ENCODE measurements at regions not wholly inside any gene's neighbourhood (a gene's known extent, or its start where the extent isn't known, plus 50 kb on each side); places are given as distances from the start of the nearest gene placed in this dataset.
A peak's percentile ranks its signal among the peaks of the same experiment; 100 is the strongest.
"Not testable (repeated sequence)": the region's sequence is repeated elsewhere in the genome, so short reads cannot be mapped to it uniquely, and the experiment has no call there.

DNA sequence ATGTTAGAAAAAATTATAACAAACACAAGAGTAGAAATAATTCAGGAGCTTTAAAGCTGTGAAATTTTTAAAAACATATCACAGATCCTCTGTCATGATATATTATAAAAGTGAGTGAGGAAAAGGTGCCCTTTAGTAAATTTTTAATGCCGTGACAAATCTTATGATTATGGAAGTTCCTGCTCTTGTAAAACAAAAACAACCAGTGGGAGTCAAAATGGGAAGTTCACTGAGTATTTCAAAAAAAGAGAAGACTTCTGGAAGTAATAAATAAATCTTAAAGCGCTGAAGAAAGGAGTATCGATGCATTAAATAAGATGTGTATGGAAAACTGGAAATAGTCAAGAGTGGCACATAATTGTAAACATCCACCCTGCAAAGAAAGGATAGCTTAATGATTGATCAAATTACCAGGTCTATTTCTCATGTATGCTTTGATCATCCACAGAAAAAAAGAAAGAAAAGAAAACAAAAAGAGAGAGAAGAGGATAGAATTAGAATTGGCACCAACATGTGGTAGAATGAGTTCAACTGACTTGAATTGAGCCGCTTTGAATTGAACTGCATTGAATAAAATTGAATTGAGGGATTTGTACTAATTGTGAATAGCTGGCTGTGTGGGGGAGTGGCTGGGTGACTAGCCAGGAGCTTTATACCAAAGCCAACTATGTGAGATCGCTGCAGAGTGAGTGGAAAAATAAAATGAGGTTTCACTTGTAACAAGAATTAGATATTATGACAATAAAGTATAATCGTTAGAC lies 647.6 kb upstream of the SPRY2 start:
- no peak for DNase-seq (ENCODE audit: low spot score)
- intact Hi-C loops (cut with DNase I) = no loop called here

DNA sequence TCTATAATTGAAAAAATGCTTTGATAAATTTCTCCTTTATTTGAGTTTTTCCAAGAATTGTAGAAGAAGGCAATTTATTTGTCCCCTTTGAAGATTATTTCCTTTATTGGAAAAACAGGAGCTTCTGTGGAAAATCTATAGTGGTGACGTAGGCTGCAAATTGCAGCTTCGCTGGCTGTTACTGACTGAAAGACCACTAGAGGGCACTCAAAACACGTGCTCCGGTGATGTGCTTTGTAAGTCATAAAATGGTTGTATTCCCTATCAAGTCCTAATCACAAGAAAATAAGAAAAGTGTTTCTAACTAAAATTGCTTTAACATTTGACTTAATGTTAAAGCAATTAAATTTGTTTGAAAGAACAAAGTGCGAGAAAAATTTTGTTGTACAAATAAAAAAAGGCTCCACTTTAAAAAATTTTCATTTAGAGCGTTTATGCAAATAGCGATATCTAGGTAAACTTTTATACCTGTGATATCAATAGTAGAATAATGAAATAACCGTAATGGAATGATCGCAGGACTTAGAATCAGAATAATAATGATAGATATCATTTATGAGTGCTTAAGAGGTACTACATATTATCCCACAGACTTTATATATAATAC lies 638.2 kb upstream of the SPRY2 start:
- DNase-seq (ENCODE audit: low spot score) = peak; percentile 61
- intact Hi-C loops (cut with DNase I) = no loop called here

- intact Hi-C loops (cut with DNase I) = no loop called here
Measured at GRCh38 chr13:80977168-80977567, 636.2 kb upstream of the SPRY2 start.

DNA sequence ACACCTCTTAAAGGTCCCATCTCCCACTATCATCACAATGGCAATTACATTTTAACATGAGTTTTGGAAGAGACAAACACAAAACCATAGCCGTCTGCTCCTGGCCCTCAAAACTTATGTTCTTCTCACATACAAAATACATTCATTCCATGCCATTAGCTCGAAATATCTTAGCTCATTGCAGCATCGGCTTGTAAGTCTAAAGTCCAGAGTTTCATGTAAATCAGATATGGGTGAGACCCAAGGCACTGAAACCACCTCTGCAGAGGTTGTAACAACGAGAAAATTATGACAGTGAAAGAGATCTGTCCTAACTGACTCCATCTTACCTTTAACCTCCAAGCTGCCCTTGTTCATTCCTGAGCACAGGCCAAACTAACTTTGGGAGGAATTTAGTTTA lies 635.0 kb upstream of the SPRY2 start:
- intact Hi-C loops (cut with DNase I) = no loop called here
- no peak for DNase-seq (ENCODE audit: low spot score)

More at GRCh38 chr13:80977168-80977567, 636.2 kb upstream of the SPRY2 start:
- DNase-seq (ENCODE audit: low spot score) = no peak

- no peak for DNase-seq (ENCODE audit: low spot score)
- intact Hi-C loops (cut with DNase I) = no loop called here
Measured at GRCh38 chr13:80973721-80974120, 632.8 kb upstream of the SPRY2 start.

DNA sequence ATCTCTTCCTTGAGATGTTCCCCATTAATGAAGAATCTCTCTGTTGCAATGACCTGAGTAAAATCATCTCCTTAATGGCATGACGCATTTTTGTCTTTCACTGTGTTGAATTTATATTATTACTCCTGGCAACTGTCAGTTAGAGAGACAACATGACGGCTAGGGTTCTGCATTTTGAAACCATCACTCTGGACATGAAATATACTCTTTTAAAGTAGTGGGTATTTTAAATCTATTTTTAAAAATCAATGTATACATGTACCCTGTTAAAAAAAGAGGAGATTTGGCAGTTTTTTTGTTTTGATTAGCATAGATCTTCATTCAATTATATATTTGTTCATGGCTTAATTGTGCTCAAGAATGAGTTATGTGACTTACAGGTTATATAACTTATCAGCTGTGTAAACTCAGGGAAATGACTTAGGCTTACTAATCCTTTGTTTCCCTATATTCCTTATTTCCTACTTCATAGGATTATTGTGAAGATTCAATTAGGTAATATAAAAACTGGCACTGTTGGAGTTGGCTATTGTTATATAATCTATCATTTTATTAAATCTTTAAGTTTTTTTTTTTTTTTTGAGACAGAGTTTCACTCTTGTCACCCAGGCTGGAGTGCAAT lies 632.0 kb upstream of the SPRY2 start:
- no peak for DNase-seq (ENCODE audit: low spot score)
- intact Hi-C loops (cut with DNase I) = no loop called here

GRCh38 chr13:80965097-80965496 lies 624.2 kb upstream of the SPRY2 start:
- DNase-seq (ENCODE audit: low spot score) = no peak

DNA sequence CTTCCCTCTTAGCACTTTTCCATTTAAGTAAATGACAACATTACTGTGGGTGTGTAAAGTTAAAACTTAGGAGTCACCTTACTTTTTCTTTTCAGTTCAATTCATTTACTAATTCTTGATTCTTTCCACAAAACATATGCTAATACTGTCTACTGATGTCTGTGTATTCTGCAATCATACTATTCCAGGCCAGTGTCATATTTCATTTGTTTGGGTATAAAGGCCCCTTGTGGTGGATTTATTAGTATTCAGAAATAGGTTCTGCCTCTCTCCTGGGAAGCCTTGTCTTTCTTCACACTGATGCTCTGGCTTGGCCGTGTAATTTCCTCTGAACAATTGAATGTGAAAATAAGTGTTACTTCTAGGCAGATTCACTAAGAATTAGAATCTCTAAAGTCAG lies 621.9 kb upstream of the SPRY2 start:
- DNase-seq (ENCODE audit: low spot score) = no peak
- intact Hi-C loops (cut with DNase I) = no loop called here

More at GRCh38 chr13:80965097-80965496, 624.2 kb upstream of the SPRY2 start:
- intact Hi-C loops (cut with DNase I) = no loop called here

GRCh38 chr13:80962173-80962572 lies 621.2 kb upstream of the SPRY2 start:
- intact Hi-C loops (cut with DNase I) = no loop called here
- DNase-seq (ENCODE audit: low spot score) = no peak

DNA sequence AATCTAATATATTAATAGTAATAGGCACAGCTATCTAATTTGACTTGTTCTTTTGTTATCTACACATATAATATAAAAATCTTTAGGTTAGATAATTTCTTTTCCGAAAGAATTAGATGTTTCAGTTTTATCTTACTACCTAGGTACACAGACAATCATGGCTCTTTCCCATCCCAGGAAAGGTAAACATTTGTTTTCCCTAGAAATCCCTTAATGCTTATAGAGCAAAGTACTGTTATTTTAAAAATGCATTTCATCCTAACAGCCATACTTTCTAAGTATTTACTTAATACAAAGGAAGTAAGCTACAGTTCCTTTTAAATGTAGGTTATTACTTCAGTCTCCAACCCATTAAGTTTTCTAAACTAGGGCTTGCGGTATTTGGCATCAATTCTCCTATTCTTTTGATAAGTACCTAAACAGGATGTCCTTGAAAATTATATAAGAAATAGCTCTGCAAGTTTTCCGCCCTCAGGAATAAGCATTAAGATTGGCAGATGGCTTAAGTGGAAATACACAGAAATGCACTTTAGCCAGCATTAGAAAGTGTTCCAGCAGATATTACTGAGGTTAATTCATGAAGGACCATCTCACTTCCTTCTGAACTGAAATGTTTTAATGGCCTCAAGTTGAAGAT lies 616.2 kb upstream of the SPRY2 start:
- intact Hi-C loops (cut with DNase I) = no loop called here
- no peak for DNase-seq (ENCODE audit: low spot score)

- intact Hi-C loops (cut with DNase I) = no loop called here
Measured at GRCh38 chr13:80955501-80955900, 614.6 kb upstream of the SPRY2 start.

DNA sequence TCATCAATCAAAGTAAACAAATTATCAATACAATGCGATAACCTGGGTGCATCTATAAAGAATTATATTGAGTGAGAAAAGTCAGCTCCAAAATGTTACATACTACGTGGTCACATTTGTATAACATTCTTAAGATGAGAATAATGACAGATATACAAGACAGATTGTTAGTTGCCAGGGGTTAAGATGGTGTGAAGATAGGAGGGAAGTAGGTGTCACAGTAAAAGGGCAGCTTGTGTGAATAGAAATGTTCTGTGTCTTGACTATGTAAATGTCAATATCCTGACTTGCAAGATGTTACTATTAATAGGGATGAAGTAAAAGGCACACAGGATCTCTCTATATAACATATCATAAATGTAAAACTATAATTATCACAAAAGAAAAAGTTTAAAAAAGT lies 611.2 kb upstream of the SPRY2 start:
- intact Hi-C loops (cut with DNase I) = no loop called here

More at GRCh38 chr13:80955501-80955900, 614.6 kb upstream of the SPRY2 start:
- no peak for DNase-seq (ENCODE audit: low spot score)

DNA sequence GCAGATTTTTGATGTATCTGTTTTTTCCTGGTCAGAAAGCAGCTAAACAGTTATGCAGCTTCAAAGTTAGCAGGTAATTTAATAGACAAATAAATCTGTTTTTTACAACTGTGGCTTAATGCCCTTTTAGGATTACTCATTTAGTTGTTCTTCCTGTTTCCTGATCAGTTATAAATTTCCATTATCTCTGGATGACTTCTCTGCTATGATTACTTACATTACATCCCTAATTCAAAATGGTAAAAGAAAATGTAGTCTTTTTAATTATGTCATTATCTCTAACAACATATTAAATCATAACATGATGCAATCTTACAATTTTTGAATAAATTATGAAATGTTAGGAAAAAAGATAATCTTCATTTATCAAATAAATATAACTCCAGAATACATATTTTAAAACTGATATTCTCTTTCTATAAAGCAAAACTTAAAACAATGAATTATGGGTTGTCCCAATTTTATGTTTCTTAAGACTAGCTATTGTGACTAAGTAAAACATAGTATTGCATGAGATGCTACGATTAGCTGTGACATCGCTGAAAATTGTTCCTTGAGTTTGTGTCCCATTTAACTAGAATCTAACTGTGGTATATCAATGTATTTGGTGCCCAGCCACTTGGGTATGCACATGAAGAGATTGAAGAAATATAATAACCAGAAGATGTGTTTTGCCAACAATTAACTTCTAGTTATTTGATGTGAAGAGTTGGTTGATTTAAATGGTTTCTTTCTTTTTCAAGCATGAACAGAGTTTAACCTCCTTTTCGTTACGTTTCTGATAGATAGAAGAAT lies 605.3 kb upstream of the SPRY2 start:
- intact Hi-C loops (cut with DNase I) = no loop called here
- no peak for DNase-seq (ENCODE audit: low spot score)

More for the DNA sequence above, 611.2 kb upstream of the SPRY2 start:
- DNase-seq (ENCODE audit: low spot score) = no peak

GRCh38 chr13:80945328-80945727 lies 604.4 kb upstream of the SPRY2 start:
- no peak for DNase-seq (ENCODE audit: low spot score)
- intact Hi-C loops (cut with DNase I) = no loop called here

DNA sequence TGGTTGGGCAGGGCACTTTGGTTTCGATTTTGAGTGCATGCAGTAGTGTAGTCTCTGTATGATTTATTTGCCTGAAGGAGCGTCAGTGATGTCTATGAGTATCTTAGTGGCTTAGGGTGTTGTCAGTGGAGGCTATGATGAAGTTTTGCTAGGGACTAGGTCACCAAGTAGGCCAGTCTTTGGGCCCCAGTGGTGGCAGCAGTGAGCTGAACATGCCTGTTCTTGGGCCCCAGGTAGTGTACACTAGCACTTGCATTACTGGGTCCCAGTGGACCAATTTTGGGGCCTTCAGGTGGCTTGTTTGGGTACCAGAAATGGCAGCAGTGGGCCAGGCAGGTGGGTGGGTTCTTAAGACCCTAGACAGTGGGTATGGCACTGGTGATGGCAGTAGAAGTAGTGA lies 598.7 kb upstream of the SPRY2 start:
- DNase-seq (ENCODE audit: low spot score) = no peak
- intact Hi-C loops (cut with DNase I) = no loop called here

- intact Hi-C loops (cut with DNase I) = no loop called here
- DNase-seq (ENCODE audit: low spot score) = no peak
Measured at GRCh38 chr13:80931766-80932165, 590.8 kb upstream of the SPRY2 start.

DNA sequence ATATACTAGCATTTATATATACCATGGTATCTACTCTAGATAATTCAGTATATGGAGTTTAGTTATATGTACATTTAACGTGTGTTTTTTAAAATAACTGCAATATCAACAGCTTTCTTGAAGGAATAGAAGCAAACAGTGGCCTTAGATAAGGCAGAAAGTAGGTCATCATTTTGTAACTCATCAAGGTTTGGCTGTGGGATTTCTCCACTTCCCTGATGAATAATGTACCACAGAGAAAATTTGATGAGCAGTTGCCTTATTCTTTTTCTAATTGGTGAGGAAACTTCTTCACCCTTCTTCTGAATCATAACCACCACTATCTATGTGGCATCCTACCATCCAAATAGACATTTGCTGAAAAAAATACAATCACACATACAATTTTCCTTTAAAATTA lies 590.2 kb upstream of the SPRY2 start:
- DNase-seq (ENCODE audit: low spot score) = no peak
- intact Hi-C loops (cut with DNase I) = no loop called here

DNA sequence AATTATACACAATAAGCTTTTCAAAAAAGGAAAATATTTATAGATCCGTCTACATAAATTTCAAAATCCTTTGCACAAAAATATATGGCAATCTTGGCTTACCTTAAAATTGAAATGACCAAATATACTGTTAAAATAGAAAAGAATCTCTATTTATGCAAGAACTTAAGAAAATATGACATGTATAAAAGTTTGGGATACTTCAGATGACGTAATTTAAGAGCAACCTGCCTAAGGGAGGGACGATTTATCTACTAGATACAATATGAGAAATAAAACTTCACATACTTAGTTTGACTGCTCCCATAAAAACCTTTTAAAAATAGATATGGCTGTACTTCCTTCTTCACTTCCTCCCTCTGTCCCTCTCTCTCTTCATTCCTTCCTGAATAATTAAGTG lies 587.3 kb upstream of the SPRY2 start:
- intact Hi-C loops (cut with DNase I) = no loop called here
- no peak for DNase-seq (ENCODE audit: low spot score)

DNA sequence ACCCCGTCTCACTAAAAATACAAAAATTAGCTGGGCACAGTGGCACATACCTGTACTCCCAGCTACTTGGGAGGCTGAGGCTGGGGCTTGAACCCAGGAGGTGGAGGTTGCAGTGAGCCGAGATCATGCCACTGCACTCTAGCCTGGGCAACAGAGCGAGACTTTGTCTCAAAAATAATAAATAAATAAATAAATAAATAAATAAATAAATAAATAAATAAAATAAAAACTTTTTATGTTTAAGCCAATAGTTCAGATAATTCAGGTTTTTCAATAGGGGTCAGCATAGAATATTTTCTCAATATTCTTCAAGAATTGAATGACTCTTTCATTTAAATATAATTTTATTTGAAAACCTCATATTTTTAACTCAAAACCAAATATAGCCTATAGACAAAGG lies 585.1 kb upstream of the SPRY2 start:
- DNase-seq (ENCODE audit: low spot score); intact Hi-C loops (cut with DNase I): not testable (repeated sequence)
